K562 (cell line): ENCODE measurements at regions not wholly inside any gene's neighbourhood (a gene's known extent, or its start where the extent isn't known, plus 50 kb on each side); places are given as distances from the start of the nearest gene placed in this dataset.

ENCODE experiments used
- CBFA2T3 ChIP-seq: fragments of 450-650 bp; IDR thresholded peaks from 2 replicates; pipeline ENCODE4 v1.6.1; 2017
- ERF ChIP-seq: fragments of 450-650 bp; formaldehyde crosslinking; IDR thresholded peaks from 2 replicates; pipeline ENCODE4 v1.4.0; 2020; ENCODE audit warnings: mild to moderate bottlenecking, mixed read lengths
- GTF2E2 ChIP-seq: fragments of 200-800 bp; sonication (Bioruptor generic); IDR thresholded peaks from 2 replicates; pipeline ENCODE4 v1.6.1; 2016; ENCODE audit warnings: missing genetic modification characterization, missing compliant biosample characterization
- PHTF2 ChIP-seq: fragments of 250-450 bp; sonication (Bioruptor Pico); IDR thresholded peaks from 2 replicates; pipeline ENCODE4 v1.5.0; 2021; ENCODE audit warnings: mild to moderate bottlenecking
- PURB ChIP-seq: sonication (generic); formaldehyde crosslinking; IDR thresholded peaks from 2 replicates; pipeline ENCODE4 v1.9.0; 2021; ENCODE audit warnings: low read depth, mild to moderate bottlenecking, missing genetic modification reagents
- SIN3B ChIP-seq: fragments of 450-650 bp; IDR thresholded peaks from 2 replicates; pipeline ENCODE4 v1.6.1; 2017; ENCODE audit warnings: low read depth, mild to moderate bottlenecking, moderate library complexity
- YY1 ChIP-seq, 3 experiments: IDR thresholded peaks; 2 replicates each; pipeline ENCODE4 v1.6.1; 2011; ENCODE audit warnings: low read length in 2 of 3, mild to moderate bottlenecking in 2 of 3, moderate library complexity in 2 of 3, borderline replicate concordance in 1 of 3, control low read depth in 1 of 3, low read depth in 1 of 3; ENCODE audit not compliant: insufficient read depth in 3 of 3, insufficient replicate concordance in 2 of 3, control insufficient read depth in 1 of 3, insufficient read length in 1 of 3; ENCODE audit errors: extremely low read depth in 1 of 3
- TF ChIP-seq, protein P1 (sequence below): fragments of 450-650 bp; conservative IDR thresholded peaks from 2 replicates; pipeline ENCODE4 v1.6.1; 2016; ENCODE audit warnings: missing genetic modification characterization, low read depth, mild to moderate bottlenecking, control low read depth, missing compliant biosample characterization
- TF ChIP-seq, protein P2 (sequence below), 2 experiments: fragments of 450-650 bp in 1 of 2; sonication (generic) in 1 of 2; formaldehyde crosslinking in 1 of 2; IDR thresholded peaks in 1 of 2; conservative IDR thresholded peaks in 1 of 2; 2 replicates each; pipeline versions ENCODE4 v1.6.1 to v1.8.1; 2016 to 2023; ENCODE audit warnings: mild to moderate bottlenecking in 2 of 2, moderate library complexity in 2 of 2, inconsistent platforms in 1 of 2, missing genetic modification reagents in 1 of 2
- TF ChIP-seq, protein P3 (sequence below): fragments of 200-800 bp; sonication (Bioruptor generic); IDR thresholded peaks from 2 replicates; pipeline ENCODE4 v1.6.1; 2017; ENCODE audit warnings: missing genetic modification characterization, missing compliant biosample characterization

DNA sequence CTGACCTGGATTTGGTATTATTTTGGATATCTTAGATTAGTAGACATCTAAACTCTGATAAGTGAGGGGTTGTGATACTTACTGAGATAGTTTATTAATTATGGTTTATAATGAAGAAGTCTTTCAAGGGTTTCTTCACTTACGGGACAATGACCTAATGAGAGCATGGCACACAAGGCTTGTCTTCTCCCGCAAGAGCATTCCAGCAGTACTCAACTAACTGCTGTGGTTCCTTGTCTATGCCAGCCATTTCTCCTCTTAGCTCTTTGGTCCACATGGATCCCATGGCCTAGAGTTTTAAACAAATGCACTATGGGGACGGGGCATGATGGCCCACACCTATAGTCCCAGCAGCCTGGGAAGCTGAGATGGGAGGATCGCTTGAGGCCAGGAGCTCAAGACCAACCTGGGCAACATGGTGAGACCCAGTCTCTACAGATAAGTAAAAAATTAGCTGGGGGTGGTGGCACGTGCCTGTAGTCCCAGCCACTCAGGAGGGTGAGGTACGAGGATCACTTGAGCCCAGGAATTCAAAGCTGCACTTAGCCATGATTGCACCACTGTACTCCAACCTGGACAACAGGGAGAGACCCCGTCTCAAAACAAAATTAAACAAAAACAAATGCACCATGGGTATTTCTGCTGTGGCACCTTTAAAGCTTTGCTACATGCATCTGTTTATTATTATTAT lies 161.7 kb upstream of the MYCN start (continued):
- TF ChIP-seq, protein P1, sequence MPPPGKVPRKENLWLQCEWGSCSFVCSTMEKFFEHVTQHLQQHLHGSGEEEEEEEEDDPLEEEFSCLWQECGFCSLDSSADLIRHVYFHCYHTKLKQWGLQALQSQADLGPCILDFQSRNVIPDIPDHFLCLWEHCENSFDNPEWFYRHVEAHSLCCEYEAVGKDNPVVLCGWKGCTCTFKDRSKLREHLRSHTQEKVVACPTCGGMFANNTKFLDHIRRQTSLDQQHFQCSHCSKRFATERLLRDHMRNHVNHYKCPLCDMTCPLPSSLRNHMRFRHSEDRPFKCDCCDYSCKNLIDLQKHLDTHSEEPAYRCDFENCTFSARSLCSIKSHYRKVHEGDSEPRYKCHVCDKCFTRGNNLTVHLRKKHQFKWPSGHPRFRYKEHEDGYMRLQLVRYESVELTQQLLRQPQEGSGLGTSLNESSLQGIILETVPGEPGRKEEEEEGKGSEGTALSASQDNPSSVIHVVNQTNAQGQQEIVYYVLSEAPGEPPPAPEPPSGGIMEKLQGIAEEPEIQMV (tag): no peak
- TF ChIP-seq SIN3B (no peak), PURB (CRISPR knock-in tag) (no peak), PHTF2 (CRISPR knock-in tag) (no peak), CBFA2T3 (no peak), YY1 (IDR thresholded peaks at IDR 0.05; ENCODE audit: borderline replicate concordance in 1 of 3, control insufficient read depth in 1 of 3, extremely low read depth in 1 of 3, insufficient read depth in 3 of 3, insufficient read length in 1 of 3, insufficient replicate concordance in 2 of 3, low read depth in 1 of 3, low read length in 2 of 3) (no peak), GTF2E2 (tag) (no peak), ERF (CRISPR knock-in tag) (no peak)
- TF ChIP-seq, protein P2, sequence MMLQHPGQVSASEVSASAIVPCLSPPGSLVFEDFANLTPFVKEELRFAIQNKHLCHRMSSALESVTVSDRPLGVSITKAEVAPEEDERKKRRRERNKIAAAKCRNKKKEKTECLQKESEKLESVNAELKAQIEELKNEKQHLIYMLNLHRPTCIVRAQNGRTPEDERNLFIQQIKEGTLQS (IDR thresholded peaks at IDR 0.05): no peak
- TF ChIP-seq, protein P2 (CRISPR knock-in tag; conservative IDR thresholded peaks at IDR 0.05): no peak
- TF ChIP-seq, protein P3, sequence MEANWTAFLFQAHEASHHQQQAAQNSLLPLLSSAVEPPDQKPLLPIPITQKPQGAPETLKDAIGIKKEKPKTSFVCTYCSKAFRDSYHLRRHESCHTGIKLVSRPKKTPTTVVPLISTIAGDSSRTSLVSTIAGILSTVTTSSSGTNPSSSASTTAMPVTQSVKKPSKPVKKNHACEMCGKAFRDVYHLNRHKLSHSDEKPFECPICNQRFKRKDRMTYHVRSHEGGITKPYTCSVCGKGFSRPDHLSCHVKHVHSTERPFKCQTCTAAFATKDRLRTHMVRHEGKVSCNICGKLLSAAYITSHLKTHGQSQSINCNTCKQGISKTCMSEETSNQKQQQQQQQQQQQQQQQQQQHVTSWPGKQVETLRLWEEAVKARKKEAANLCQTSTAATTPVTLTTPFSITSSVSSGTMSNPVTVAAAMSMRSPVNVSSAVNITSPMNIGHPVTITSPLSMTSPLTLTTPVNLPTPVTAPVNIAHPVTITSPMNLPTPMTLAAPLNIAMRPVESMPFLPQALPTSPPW (CRISPR knock-in tag): no peak
